GM18519 (cell line): ENCODE measurements at regions not wholly inside any gene's neighbourhood (a gene's known extent, or its start where the extent isn't known, plus 50 kb on each side); places are given as distances from the start of the nearest gene placed in this dataset.

Experiments used
- ATAC-seq: cut with Tn5 transposase; IDR thresholded peaks from one replicate; pipeline ENCODE4 v1.9.1; 2021; ENCODE audit warnings: mild to moderate bottlenecking, moderate library complexity; ENCODE audit not compliant: unreplicated experiment, low FRiP score

GRCh38 chr11:98793276-98793675 lies 227.5 kb upstream of the CNTN5 start:
- no peak for ATAC-seq

- ATAC-seq: no peak
These were observed 222.4 kb upstream of the CNTN5 start for GRCh38 chr11:98798333-98798732.

GRCh38 chr11:98800696-98801095 lies 220.1 kb upstream of the CNTN5 start:
- no peak for ATAC-seq

- ATAC-seq: no peak
These were observed 191.6 kb upstream of the CNTN5 start for GRCh38 chr11:98828986-98829708.

- ATAC-seq: no peak
These were observed 190.8 kb upstream of the CNTN5 start for GRCh38 chr11:98829971-98830370.

GRCh38 chr11:98834776-98835175 lies 186.0 kb upstream of the CNTN5 start:
- ATAC-seq: no peak

- ATAC-seq: no peak
These were observed 185.4 kb upstream of the CNTN5 start for GRCh38 chr11:98835335-98835734.

- no peak for ATAC-seq
These were observed 184.6 kb upstream of the CNTN5 start for GRCh38 chr11:98836156-98836555.

GRCh38 chr11:98842187-98842586 lies 178.6 kb upstream of the CNTN5 start:
- no peak for ATAC-seq

GRCh38 chr11:98862169-98862568 lies 158.6 kb upstream of the CNTN5 start:
- ATAC-seq: no peak

- no peak for ATAC-seq
These were observed 149.1 kb upstream of the CNTN5 start for GRCh38 chr11:98871690-98872089.

- no peak for ATAC-seq
These were observed 146.7 kb upstream of the CNTN5 start for GRCh38 chr11:98874050-98874449.

GRCh38 chr11:98895936-98896335 lies 124.8 kb upstream of the CNTN5 start:
- ATAC-seq: no peak

GRCh38 chr11:98940913-98941312 lies 79.8 kb upstream of the CNTN5 start:
- ATAC-seq: no peak

- ATAC-seq: no peak
These were observed 76.3 kb upstream of the CNTN5 start for GRCh38 chr11:98944461-98944860.

GRCh38 chr11:98952107-98952506 lies 68.6 kb upstream of the CNTN5 start:
- no peak for ATAC-seq

- no peak for ATAC-seq
These were observed 65.2 kb upstream of the CNTN5 start for GRCh38 chr11:98955551-98955950.

GRCh38 chr11:98964146-98964545 lies 56.6 kb upstream of the CNTN5 start:
- no peak for ATAC-seq

- no peak for ATAC-seq
These were observed 55.4 kb upstream of the CNTN5 start for GRCh38 chr11:98965358-98965757.

- no peak for ATAC-seq
These were observed 55.0 kb upstream of the CNTN5 start for GRCh38 chr11:98965775-98966174.

- no peak for ATAC-seq
These were observed 53.7 kb upstream of the CNTN5 start for GRCh38 chr11:98967005-98967404.
